Lung (tissue), 11 donors: ENCODE measurements at regions not wholly inside any gene's neighbourhood (a gene's known extent, or its start where the extent isn't known, plus 50 kb on each side); places are given as distances from the start of the nearest gene placed in this dataset.

Source experiments
- ATAC-seq: fragments of 200-7000 bp; cut with Tn5 transposase; one replicate; pipeline ENCODE4 v1.9.1; 2020; ENCODE audit warnings: moderate number of reproducible peaks; ENCODE audit not compliant: insufficient read depth, low FRiP score
- DNase-seq, 3 donors: peaks; one replicate each; pipeline ENCODE4 v3.0.0-alpha.2; 2013 to 2017
- H3K27ac ChIP-seq, 2 donors: one replicate each; pipeline ENCODE4 v1.5.1; 2013; ENCODE audit warnings: mild to moderate bottlenecking in 2 of 2, moderate library complexity in 2 of 2, control low read depth in 1 of 2, inconsistent platforms in 1 of 2, low read depth in 1 of 2, low read length in 1 of 2
- H3K27me3 ChIP-seq, 3 donors: one replicate each; pipeline ENCODE4 v1.5.1; 2013; ENCODE audit warnings: low read length in 2 of 3; ENCODE audit not compliant: control insufficient read depth in 3 of 3, insufficient read depth in 3 of 3
- H3K36me3 ChIP-seq, 4 donors: one replicate each; pipeline ENCODE4 v1.5.1; 2013; ENCODE audit warnings: low read length in 4 of 4, mild to moderate bottlenecking in 1 of 4, moderate library complexity in 1 of 4; ENCODE audit not compliant: control insufficient read depth in 4 of 4, insufficient read depth in 4 of 4
- H3K4me1 ChIP-seq, 5 donors: one replicate each; pipeline ENCODE4 v1.5.1; 2013; ENCODE audit warnings: low read length in 5 of 5, mild to moderate bottlenecking in 2 of 5, moderate library complexity in 1 of 5; ENCODE audit not compliant: control insufficient read depth in 5 of 5, insufficient read depth in 5 of 5
- H3K4me3 ChIP-seq: one replicate; pipeline ENCODE4 v1.5.1; 2013; ENCODE audit warnings: mild to moderate bottlenecking, control low read depth, moderate library complexity
- H3K9ac ChIP-seq, 2 donors: one replicate each; pipeline ENCODE4 v1.5.1; 2013; ENCODE audit warnings: low read length in 2 of 2, control low read depth in 1 of 2; ENCODE audit not compliant: insufficient read depth in 1 of 2
- H3K9me3 ChIP-seq, 4 donors: one replicate each; pipeline ENCODE4 v1.5.1; 2013; ENCODE audit warnings: low read length in 3 of 4, mild to moderate bottlenecking in 1 of 4, moderate library complexity in 1 of 4; ENCODE audit not compliant: control insufficient read depth in 4 of 4, insufficient read depth in 3 of 4
- CTCF ChIP-seq: IDR thresholded peaks from 2 replicates; pipeline ENCODE4 v1.5.1; 2012; ENCODE audit warnings: mild to moderate bottlenecking; ENCODE audit errors: control extremely low read depth, extremely low read depth
- WGBS, 2 donors: extraction: QIAGEN DNeasy Blood & Tissue Kit; methylation state at CpG; one replicate each; pipeline ENCODE4 v1.1.7; 2013; 5-methylcytosine and 5-hydroxymethylcytosine counted together
- donor health status: control.
- donor health status: control.
- donor health status: Bipolar disorder and iron deficiency.
- donor health status: healthy.
- donor health status: DM: yes; HTN: yes; CAD: no.

GRCh38 chr5:135720191-135720590 is 114.3 kb upstream of the SLC25A48 start:
- Histone ChIP-seq H3K27ac (no peak overlapping the region), H3K36me3 (no peaks in the 10 kb centered on the region), H3K9ac (no peak overlapping the region), H3K4me1 (peaks cover 0 to 29% (median 4%) of the 10 kb centered on the region in 5 donors), H3K27me3 (no peaks in the 10 kb centered on the region), H3K4me3 (no peak overlapping the region), H3K9me3 (no peaks in the 10 kb centered on the region)
- WGBS, 2 donors = 84 to 90% methylated on average over 2 of the region's 2 CpGs
- TF ChIP-seq CTCF = no peak
- DNase-seq (no peak), ATAC-seq (no peak)

DNA sequence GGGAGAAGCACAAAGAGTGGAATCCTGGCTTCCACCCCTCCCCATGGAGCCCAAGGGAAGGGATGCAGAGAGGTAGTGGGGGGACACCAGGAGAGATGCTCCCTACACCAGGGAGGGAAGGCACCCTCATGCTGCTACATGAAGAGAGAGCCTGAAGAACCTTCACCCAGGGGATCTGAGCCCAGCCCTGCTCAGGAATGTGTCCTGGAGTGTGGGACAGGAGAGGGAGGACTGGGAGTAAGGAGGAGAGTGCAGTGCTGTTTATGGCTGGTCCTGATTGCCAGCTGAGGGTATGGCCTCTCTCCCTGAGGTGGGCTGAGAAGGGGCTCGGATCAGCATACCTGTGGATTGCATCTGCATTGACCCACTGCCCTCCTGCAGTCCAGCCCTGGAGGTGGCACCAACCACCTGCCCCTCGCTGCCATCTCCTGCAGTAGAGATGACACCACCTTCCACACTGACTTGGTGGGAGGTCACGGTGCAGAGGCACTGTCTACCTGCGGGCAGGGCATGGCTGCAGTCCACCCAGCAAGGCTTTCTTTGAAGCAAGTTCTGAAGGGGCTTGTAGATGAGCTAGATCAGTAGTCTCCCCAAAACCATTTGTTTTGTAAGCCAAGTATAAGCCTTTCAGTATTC is 114.9 kb upstream of the SLC25A48 start:
- Histone ChIP-seq H3K9me3 (no peaks in the 10 kb centered on the region), H3K27me3 (no peaks in the 10 kb centered on the region), H3K36me3 (no peaks in the 10 kb centered on the region), H3K4me1 (peaks cover 0 to 29% (median 4%) of the 10 kb centered on the region in 5 donors), H3K27ac (no peak overlapping the region), H3K4me3 (no peak overlapping the region), H3K9ac (no peak overlapping the region)
- ATAC-seq (no peak), DNase-seq (no peak)
- no peak for TF ChIP-seq CTCF
- WGBS, 2 donors = 82 to 93% methylated on average over 4 of the region's 4 CpGs

GRCh38 chr5:135718651-135719050 is 115.8 kb upstream of the SLC25A48 start:
- H3K4me3 ChIP-seq = no peak overlapping the region
- peaks cover 0 to 27% (median 4%) of the 10 kb centered on the region in 5 donors for H3K4me1 ChIP-seq
- WGBS, 2 donors = 63 to 84% methylated on average over 1 of the region's 1 CpG
- no peaks in the 10 kb centered on the region for H3K9me3 ChIP-seq
- no peak overlapping the region for H3K27ac ChIP-seq
- H3K9ac ChIP-seq = no peak overlapping the region
- ATAC-seq (no peak), DNase-seq (no peak)
- no peak for TF ChIP-seq CTCF
- no peaks in the 10 kb centered on the region for H3K27me3 ChIP-seq
- no peaks in the 10 kb centered on the region for H3K36me3 ChIP-seq

DNA sequence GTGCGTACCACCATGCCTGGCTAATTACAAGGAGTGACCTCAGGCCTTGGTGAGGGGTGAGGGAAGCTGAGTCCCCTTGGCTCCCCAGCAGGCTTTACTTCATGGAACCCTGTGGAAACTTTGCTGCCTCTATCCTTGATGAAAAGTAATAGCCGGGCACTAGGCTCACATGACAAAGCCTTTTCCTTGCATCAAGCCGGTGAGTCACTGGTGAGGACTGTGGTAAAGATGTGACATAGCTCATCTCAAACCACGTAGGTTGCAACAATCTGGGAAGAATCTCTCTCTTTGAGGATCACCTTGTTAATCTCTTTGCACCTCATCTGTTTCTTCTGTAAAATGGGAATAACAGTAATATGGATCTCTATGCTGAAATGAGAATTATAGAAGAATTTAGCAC is 116.3 kb upstream of the SLC25A48 start:
- 59 to 60% methylated on average over 4 of the region's 4 CpGs for WGBS, 2 donors
- H3K36me3 ChIP-seq = no peaks in the 10 kb centered on the region
- no peak overlapping the region for H3K27ac ChIP-seq
- no peak for ATAC-seq
- H3K9ac ChIP-seq = no peak overlapping the region
- no peaks in the 10 kb centered on the region for H3K9me3 ChIP-seq
- no peaks in the 10 kb centered on the region for H3K27me3 ChIP-seq
- H3K4me3 ChIP-seq = no peak overlapping the region
- no peak for TF ChIP-seq CTCF
- DNase-seq = no peak
- H3K4me1 ChIP-seq = peaks cover 0 to 22% (median 4%) of the 10 kb centered on the region in 5 donors
